ENCODE measurements at regions not wholly inside any gene's neighbourhood (a gene's known extent, or its start where the extent isn't known, plus 50 kb on each side); places are given as distances from the start of the nearest gene placed in this dataset.
A peak's percentile ranks its signal among the peaks of the same experiment; 100 is the strongest.

- no peak for TF ChIP-seq RFX5 (IDR thresholded peaks at IDR 0.05; ENCODE audit: borderline replicate concordance, low read depth, low read length)
- TF ChIP-seq EZH2 (IDR thresholded peaks at IDR 0.05; ENCODE audit: low read depth, low read length, severe bottlenecking) = no peak
- TF ChIP-seq JUND (IDR thresholded peaks at IDR 0.05; ENCODE audit: low read length) = peak; percentile 64; the same call in 1 of the 2 replicates
- TF ChIP-seq TAF1 (IDR thresholded peaks at IDR 0.05; ENCODE audit: low read depth, low read length) = no peak
- TF ChIP-seq POLR2A (IDR thresholded peaks at IDR 0.05; ENCODE audit: control extremely low read depth in 1 of 2, low read depth in 2 of 2, low read length in 2 of 2) = no peak
These were observed 130.3 kb upstream of the CNTLN start for GRCh38 chr9:17004500-17004899.

All from H1 (cell line).